ENCODE measurements at regions not wholly inside any gene's neighbourhood (a gene's known extent, or its start where the extent isn't known, plus 50 kb on each side); places are given as distances from the start of the nearest gene placed in this dataset.

GRCh38 chr3:21094686-21095085 lies 656.3 kb downstream of the ZNF385D start:
- H3K4me1 ChIP-seq (ENCODE audit: insufficient read depth), result no peaks in the 10 kb centered on the region
- no peak overlapping the region for H3K4me3 ChIP-seq
- H3K27me3 ChIP-seq (ENCODE audit: insufficient read depth), result no peaks in the 10 kb centered on the region
- H3K4me3 Mint-ChIP-seq, result no peak overlapping the region
- H3K27ac ChIP-seq (ENCODE audit: low read depth), result no peak overlapping the region
- H3F3A ChIP-seq (replicated peaks; ENCODE audit: low read depth), result no peaks in the 10 kb centered on the region
- no peaks in the 10 kb centered on the region for H3K79me2 ChIP-seq (replicated peaks; ENCODE audit: insufficient read depth)
- TF ChIP-seq, protein P1, sequence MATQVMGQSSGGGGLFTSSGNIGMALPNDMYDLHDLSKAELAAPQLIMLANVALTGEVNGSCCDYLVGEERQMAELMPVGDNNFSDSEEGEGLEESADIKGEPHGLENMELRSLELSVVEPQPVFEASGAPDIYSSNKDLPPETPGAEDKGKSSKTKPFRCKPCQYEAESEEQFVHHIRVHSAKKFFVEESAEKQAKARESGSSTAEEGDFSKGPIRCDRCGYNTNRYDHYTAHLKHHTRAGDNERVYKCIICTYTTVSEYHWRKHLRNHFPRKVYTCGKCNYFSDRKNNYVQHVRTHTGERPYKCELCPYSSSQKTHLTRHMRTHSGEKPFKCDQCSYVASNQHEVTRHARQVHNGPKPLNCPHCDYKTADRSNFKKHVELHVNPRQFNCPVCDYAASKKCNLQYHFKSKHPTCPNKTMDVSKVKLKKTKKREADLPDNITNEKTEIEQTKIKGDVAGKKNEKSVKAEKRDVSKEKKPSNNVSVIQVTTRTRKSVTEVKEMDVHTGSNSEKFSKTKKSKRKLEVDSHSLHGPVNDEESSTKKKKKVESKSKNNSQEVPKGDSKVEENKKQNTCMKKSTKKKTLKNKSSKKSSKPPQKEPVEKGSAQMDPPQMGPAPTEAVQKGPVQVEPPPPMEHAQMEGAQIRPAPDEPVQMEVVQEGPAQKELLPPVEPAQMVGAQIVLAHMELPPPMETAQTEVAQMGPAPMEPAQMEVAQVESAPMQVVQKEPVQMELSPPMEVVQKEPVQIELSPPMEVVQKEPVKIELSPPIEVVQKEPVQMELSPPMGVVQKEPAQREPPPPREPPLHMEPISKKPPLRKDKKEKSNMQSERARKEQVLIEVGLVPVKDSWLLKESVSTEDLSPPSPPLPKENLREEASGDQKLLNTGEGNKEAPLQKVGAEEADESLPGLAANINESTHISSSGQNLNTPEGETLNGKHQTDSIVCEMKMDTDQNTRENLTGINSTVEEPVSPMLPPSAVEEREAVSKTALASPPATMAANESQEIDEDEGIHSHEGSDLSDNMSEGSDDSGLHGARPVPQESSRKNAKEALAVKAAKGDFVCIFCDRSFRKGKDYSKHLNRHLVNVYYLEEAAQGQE (IDR thresholded peaks at IDR 0.05; ENCODE audit: unreplicated experiment), result no peak
- TF ChIP-seq CREB1 (CRISPR knock-in tag; IDR thresholded peaks at IDR 0.05; ENCODE audit: low read depth) (no peak), ZNF331 (CRISPR knock-in tag; IDR thresholded peaks at IDR 0.05; ENCODE audit: low read depth) (no peak), JUNB (IDR thresholded peaks at IDR 0.05; ENCODE audit: unreplicated experiment) (no peak), POLR2AphosphoS5 (IDR thresholded peaks at IDR 0.05; ENCODE audit: low read depth) (no peak), EZH2phosphoT487 (IDR thresholded peaks at IDR 0.05; ENCODE audit: unreplicated experiment) (no peak), STAT1 (IDR thresholded peaks at IDR 0.05; ENCODE audit: unreplicated experiment) (no peak), NANOG (IDR thresholded peaks at IDR 0.05; ENCODE audit: borderline replicate concordance) (no peak), EZH2 (IDR thresholded peaks at IDR 0.05; ENCODE audit: low read depth, unreplicated experiment) (no peak), ZNF114 (CRISPR knock-in tag; IDR thresholded peaks at IDR 0.05) (no peak)
- TF ChIP-seq, protein P2, sequence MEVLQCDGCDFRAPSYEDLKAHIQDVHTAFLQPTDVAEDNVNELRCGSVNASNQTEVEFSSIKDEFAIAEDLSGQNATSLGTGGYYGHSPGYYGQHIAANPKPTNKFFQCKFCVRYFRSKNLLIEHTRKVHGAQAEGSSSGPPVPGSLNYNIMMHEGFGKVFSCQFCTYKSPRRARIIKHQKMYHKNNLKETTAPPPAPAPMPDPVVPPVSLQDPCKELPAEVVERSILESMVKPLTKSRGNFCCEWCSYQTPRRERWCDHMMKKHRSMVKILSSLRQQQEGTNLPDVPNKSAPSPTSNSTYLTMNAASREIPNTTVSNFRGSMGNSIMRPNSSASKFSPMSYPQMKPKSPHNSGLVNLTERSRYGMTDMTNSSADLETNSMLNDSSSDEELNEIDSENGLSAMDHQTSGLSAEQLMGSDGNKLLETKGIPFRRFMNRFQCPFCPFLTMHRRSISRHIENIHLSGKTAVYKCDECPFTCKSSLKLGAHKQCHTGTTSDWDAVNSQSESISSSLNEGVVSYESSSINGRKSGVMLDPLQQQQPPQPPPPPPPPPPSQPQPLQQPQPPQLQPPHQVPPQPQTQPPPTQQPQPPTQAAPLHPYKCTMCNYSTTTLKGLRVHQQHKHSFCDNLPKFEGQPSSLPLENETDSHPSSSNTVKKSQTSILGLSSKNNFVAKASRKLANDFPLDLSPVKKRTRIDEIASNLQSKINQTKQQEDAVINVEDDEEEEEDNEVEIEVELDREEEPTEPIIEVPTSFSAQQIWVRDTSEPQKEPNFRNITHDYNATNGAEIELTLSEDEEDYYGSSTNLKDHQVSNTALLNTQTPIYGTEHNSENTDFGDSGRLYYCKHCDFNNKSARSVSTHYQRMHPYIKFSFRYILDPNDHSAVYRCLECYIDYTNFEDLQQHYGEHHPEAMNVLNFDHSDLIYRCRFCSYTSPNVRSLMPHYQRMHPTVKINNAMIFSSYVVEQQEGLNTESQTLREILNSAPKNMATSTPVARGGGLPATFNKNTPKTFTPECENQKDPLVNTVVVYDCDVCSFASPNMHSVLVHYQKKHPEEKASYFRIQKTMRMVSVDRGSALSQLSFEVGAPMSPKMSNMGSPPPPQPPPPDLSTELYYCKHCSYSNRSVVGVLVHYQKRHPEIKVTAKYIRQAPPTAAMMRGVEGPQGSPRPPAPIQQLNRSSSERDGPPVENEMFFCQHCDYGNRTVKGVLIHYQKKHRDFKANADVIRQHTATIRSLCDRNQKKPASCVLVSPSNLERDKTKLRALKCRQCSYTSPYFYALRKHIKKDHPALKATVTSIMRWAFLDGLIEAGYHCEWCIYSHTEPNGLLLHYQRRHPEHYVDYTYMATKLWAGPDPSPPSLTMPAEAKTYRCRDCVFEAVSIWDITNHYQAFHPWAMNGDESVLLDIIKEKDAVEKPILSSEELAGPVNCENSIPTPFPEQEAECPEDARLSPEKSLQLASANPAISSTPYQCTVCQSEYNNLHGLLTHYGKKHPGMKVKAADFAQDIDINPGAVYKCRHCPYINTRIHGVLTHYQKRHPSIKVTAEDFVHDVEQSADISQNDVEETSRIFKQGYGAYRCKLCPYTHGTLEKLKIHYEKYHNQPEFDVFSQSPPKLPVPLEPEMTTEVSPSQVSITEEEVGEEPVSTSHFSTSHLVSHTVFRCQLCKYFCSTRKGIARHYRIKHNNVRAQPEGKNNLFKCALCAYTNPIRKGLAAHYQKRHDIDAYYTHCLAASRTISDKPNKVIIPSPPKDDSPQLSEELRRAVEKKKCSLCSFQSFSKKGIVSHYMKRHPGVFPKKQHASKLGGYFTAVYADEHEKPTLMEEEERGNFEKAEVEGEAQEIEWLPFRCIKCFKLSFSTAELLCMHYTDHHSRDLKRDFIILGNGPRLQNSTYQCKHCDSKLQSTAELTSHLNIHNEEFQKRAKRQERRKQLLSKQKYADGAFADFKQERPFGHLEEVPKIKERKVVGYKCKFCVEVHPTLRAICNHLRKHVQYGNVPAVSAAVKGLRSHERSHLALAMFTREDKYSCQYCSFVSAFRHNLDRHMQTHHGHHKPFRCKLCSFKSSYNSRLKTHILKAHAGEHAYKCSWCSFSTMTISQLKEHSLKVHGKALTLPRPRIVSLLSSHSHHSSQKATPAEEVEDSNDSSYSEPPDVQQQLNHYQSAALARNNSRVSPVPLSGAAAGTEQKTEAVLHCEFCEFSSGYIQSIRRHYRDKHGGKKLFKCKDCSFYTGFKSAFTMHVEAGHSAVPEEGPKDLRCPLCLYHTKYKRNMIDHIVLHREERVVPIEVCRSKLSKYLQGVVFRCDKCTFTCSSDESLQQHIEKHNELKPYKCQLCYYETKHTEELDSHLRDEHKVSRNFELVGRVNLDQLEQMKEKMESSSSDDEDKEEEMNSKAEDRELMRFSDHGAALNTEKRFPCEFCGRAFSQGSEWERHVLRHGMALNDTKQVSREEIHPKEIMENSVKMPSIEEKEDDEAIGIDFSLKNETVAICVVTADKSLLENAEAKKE (CRISPR knock-in tag; IDR thresholded peaks at IDR 0.05), result no peak
- TF ChIP-seq, protein P3, sequence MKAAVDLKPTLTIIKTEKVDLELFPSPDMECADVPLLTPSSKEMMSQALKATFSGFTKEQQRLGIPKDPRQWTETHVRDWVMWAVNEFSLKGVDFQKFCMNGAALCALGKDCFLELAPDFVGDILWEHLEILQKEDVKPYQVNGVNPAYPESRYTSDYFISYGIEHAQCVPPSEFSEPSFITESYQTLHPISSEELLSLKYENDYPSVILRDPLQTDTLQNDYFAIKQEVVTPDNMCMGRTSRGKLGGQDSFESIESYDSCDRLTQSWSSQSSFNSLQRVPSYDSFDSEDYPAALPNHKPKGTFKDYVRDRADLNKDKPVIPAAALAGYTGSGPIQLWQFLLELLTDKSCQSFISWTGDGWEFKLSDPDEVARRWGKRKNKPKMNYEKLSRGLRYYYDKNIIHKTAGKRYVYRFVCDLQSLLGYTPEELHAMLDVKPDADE (IDR thresholded peaks at IDR 0.05), result no peak
- TF ChIP-seq, protein P4, sequence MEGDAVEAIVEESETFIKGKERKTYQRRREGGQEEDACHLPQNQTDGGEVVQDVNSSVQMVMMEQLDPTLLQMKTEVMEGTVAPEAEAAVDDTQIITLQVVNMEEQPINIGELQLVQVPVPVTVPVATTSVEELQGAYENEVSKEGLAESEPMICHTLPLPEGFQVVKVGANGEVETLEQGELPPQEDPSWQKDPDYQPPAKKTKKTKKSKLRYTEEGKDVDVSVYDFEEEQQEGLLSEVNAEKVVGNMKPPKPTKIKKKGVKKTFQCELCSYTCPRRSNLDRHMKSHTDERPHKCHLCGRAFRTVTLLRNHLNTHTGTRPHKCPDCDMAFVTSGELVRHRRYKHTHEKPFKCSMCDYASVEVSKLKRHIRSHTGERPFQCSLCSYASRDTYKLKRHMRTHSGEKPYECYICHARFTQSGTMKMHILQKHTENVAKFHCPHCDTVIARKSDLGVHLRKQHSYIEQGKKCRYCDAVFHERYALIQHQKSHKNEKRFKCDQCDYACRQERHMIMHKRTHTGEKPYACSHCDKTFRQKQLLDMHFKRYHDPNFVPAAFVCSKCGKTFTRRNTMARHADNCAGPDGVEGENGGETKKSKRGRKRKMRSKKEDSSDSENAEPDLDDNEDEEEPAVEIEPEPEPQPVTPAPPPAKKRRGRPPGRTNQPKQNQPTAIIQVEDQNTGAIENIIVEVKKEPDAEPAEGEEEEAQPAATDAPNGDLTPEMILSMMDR (conservative IDR thresholded peaks at IDR 0.05; ENCODE audit: low read depth in 2 of 2), result no peak
- H3K27ac Mint-ChIP-seq, result no peak overlapping the region
- H3K4me2 ChIP-seq, result no peak overlapping the region
- no peaks in the 10 kb centered on the region for H3K36me3 ChIP-seq (ENCODE audit: insufficient read depth)
- no peaks in the 10 kb centered on the region for H3K36me3 Mint-ChIP-seq (ENCODE audit: low read depth)
- ATAC-seq (no peak), DNase-seq (ENCODE audit: low spot score) (no peak)
- H3K9me3 Mint-ChIP-seq, result no peaks in the 10 kb centered on the region
- H2AFZ ChIP-seq, result no peak overlapping the region
- H3K4me1 Mint-ChIP-seq, result no peaks in the 10 kb centered on the region
- no peaks in the 10 kb centered on the region for H3K27me3 Mint-ChIP-seq (ENCODE audit: insufficient read depth, low read depth, poor library complexity)
- H4K20me1 ChIP-seq (replicated peaks; ENCODE audit: insufficient read depth), result no peaks in the 10 kb centered on the region; the same call in 1 of the 2 replicates
- H3K9me2 ChIP-seq (ENCODE audit: insufficient read depth), result peaks cover 5% of the 10 kb centered on the region; the same call in 1 of the 2 replicates
